ENCODE measurements at regions not wholly inside any gene's neighbourhood (a gene's known extent, or its start where the extent isn't known, plus 50 kb on each side); places are given as distances from the start of the nearest gene placed in this dataset.

DNA sequence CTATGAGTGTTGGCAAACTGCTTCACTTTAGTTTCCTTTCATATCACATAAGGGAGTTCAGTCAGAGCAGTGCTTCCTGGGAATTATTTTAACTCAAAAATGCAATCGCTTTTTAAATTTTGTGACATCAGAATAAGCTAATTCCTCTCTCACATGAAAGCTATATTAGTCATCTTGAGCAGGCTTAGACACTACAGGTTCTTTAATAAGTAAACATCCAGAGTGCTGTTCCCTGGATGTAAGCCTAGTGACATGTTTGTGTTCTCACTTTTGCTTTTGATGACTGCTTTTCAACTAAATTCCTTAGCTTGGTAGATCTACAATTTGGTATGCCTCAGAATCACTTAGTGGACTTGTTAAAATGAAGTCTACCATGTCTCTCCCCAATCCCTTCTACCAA is 252.7 kb upstream of the POU3F2 start:
- DNase-seq = no peak

DNA sequence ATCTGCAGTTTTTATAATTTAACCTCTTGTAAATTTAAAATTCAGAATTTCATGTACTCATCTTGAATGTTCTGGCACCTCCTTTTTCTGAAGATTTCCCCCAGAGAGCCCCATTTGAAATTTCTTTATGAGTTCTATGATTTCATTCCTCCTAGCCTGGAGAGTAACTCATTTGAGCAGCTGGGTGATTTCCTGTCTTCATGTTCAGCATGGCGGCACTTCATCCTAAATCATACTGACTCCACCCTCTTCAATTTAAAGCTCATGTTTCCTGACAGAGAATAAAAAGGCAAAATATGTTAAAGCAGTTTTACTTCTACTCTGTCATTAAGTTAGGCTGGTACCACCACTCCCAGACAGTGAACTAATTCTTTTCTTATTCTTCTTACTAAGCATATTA is 250.9 kb upstream of the POU3F2 start:
- DNase-seq = no peak

GRCh38 chr6:98586163-98586562 is 248.2 kb upstream of the POU3F2 start:
- DNase-seq = no peak

- no peak for DNase-seq
Observed at GRCh38 chr6:98587555-98587954, 246.8 kb upstream of the POU3F2 start.

DNA sequence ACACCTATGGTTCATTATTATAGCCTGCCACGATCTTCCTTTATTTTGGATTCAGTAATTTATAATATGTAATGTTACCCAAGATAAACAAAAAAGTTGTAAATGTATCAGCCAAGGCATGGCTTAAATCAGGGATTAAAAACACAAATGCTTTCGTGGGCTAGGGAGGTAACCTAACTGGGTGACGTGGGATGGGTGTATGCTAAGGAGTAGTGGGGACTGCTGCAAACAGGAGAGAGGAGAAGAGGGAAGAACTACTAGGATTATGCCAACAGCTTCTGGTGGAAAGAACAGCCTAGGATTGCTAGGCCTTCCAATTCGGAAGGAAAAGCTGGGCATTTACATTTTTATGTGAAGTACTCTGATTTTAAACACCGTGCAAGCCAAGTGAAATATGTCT is 244.8 kb upstream of the POU3F2 start:
- no peak for DNase-seq

DNA sequence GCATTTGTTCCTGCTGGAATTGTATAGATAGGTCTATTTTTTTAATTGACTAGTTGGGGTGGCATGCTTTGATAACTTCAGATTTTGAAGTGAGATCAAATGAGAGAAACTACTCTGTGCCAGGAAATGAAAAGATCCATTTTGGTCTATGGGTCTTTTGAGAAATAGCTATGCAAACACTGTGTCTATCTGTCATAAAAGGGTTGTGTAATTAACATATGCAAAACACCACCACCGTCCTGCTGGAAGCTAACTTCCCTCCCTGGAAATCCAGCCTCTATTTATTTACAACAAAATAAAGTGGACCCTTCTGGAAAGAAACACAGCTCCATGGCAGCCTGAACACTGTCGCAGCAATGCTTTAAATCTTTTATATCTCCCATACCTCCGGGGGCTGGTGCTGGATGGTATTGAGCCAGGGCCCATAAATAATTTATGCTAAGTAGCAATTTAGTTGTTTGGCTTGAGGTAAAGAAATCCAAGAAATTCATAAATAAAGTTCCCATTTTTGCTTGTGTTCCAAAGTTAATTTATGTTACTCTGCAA is 244.2 kb upstream of the POU3F2 start:
- DNase-seq = no peak

DNA sequence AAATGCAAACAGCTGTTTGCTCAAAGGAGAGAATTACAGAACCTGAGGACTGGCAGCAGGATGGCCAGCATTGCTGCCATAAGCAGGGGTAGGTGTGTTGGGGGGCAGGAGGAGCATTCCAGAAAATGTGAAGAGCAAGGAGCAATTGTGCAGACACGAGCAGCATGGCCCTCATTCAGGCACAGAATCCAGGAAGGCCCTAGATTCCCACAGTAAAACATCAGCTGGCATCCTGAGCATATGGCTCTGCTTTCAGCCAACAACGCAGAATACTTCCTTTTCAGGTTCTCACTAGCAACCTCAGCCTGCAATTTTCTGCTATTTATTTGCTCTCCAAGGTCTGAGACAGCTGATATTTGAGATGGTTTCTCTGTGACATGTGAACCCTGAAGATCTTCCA is 243.4 kb upstream of the POU3F2 start:
- no peak for DNase-seq

DNA sequence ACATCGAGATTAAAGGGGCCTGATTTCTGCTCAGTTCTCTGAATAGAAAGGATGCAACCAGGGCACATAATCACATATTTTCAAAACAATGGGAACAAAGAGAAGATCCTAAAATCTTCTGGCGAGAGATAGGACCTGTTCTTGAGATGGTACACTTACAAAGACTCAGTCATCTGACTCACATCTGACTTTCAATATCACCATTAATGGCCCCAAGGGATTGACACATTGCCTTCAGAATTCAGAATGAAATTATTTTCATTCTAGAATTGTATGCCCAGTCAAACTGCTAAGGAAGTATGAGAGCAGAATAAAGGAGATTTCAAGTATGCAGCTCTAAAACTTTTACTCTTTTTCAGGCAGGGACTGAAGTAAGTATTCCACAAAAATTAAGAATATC is 240.7 kb upstream of the POU3F2 start:
- DNase-seq = no peak

GRCh38 chr6:98601716-98602115 is 232.7 kb upstream of the POU3F2 start:
- no peak for DNase-seq

DNA sequence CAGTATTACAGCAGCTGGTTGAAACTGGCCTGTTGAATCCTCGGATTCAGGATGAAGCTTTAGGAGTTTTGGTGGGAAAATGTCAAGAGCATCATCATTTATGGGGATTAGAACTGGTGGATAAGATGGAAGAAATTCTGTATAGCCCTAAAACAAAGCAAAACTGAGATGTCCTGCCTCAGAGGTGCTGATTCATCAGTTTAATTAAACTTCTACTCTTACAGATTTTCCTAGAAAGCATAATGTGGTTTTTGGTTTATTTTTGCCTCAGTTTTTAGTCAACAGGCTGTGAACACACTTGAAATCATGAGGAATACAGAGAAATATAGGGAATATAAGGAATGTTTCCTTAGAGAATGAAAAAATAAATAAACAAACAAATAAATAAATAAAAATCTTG is 228.7 kb upstream of the POU3F2 start:
- no peak for DNase-seq

DNA sequence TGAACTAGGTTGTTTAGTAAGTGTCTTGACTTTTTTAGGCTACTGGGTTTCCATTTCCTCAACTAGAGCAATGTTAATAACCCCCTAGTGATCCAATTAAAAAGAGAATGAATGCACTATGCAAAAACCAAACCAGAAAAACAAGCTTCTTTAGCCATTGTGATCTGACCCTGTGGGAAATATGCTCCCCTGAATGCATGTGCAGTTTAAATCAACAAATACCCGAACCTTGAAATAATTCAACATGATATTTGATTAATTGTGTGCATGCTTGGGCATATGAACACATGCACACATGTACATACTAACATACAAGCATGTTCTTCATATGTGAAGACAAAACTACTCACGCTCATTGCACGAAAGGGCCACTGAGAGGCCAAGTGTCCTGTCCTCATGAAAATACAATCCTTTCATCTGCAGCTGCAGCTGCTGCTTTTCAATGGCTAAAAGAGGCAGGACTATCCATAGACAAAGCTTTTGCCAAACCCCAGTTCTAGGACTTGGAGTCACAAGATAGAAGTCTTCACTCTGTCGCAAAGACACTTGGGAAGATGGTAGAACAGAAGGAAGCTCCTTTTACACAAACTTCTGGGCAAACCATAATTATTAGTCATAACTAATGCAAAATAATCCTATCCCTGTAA is 207.1 kb upstream of the POU3F2 start:
- DNase-seq = no peak

GRCh38 chr6:98633886-98634285 is 200.5 kb upstream of the POU3F2 start:
- no peak for DNase-seq

DNA sequence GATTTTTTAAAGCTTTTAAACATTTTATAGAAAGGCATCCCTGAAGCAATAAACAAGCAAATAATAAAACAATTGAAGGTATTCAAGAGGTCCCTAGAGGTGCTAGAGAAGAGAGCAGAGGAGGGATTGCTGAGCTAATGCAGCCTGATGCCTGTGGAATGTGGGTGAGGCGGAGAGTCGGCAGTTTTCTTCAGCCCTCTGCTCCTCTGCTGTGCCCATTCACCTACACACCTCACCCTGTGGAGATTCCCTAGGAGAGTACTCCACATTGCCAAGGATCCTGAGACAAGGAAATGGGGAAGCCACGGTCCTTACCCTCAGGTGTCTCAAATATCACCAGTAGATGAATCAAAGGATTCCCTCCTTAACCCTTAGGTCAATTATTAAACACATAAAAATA is 199.8 kb upstream of the POU3F2 start:
- DNase-seq = no peak

DNA sequence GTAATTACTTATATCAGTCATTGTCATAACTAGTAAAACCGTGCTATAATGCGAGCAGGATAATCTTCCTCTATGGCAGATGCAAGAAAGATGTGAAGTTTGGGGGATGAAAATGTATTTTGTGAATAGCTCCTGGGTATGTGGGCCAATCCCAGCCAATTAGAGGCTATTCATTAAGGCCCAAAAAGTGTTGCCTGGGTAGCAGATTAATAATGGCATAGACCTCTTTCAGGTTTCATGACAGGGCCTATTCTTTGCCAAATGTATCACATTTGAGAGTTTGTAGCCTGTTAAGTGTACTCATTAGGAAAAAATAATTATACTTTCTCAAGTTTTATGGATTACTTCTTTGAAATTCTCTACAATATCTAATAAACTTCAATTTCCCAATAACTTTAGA is 199.2 kb upstream of the POU3F2 start:
- DNase-seq = no peak

DNA sequence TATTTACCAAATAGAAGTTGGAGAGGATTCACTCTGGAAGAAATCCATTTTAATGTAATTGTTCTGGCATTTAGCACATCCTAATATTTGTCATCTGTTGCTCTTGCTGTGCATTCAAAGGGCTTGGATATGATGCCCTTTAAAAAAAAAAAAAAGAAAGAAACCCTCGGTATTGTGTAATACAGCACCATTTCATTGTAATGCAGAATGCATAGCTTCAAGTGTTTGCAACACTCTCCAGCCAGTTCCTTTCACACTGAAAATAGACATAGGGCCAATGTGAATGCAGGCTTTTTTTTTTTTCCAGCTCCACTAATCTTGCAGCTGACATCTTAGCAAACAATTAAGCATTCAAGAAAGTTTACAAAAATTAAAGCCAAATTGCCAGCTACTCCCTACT is 197.4 kb upstream of the POU3F2 start:
- no peak for DNase-seq

DNA sequence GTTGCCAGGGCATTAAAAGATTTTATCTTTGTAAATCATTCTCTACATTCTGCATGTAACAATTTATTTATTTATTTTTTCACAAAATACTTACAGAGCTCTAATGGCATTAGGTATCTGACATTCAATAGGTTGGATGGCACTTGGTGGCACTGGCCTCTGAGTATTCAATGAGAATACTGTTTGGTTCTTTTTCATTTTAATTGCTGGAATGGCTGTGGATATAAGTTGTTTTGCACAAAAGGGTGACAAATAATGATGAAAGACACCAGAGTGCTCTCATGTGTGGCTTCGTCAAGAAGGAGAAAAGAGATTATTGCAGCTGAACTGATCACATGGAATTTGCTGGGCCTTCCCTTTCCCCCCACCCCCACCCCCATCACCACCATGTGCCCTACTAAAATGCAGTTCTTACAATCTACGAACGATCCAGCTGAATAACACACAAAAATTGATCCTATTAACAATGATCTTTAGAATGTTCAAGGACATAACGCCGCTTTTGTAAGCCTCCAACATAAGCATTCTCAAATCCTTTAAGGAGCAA is 195.2 kb upstream of the POU3F2 start:
- DNase-seq = no peak

DNA sequence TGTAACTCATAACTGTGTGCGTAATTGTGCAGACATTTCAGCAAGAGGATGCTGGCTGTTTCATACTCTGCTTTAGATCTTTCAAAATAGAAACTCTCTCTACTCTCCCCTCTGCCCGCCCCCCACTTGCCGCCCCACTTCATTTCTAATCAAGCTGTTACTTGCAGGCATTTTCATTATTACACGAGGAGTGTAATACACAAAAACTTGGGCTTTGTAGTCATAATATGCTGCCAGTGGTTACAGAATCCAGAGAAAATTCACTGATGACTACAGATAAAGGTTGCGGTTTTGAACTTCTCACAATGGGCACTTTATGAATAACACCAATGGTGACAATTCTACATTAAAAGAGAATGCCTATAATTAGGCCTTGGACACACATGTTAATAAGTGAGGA is 194.0 kb upstream of the POU3F2 start:
- DNase-seq = no peak

GRCh38 chr6:98641949-98642719 is 192.2 kb upstream of the POU3F2 start:
- no peak for DNase-seq

DNA sequence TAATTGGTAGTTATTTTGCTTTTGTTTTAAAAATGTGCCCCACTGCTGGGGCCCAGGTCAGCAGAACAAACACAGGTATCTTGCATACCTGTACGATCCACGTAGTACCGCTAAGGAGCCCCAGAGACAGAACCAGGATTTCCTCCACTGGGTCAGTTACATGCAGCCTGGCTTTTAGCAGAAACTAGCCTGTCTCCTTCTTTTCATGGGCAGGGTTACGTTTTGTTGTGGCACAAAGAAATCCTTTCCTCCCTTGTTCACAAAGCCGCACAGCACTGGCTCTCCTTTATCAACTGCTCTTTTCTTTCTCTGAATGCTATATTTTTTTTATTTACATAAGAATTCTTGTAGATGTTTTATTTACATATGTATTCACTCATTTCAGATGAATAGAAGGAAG is 190.3 kb upstream of the POU3F2 start:
- DNase-seq = no peak

GRCh38 chr6:98648211-98648914 is 186.0 kb upstream of the POU3F2 start:
- DNase-seq = no peak

DNA sequence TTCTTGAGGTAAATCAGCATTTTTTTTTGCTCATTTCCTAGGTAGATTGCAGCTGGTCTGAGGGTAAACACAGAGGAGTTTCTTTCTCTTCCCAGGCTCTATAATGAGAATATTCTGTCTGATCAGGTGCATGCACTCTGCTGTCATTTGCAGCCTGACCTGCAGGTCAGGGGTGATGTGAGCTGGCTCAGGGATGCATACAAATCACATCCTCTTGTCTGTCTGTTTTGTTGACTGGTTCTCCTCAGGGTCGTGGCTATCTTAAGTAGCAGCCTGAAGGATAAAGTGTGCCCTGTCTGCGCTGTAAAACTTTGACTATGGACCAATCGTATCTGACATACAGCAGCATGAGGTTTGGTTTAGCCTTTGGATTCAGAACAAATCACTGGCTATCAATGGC is 183.4 kb upstream of the POU3F2 start:
- no peak for DNase-seq

GRCh38 chr6:98653179-98653578 is 181.2 kb upstream of the POU3F2 start:
- DNase-seq = no peak

- DNase-seq = no peak
Observed at GRCh38 chr6:98657764-98658163, 176.6 kb upstream of the POU3F2 start.

DNA sequence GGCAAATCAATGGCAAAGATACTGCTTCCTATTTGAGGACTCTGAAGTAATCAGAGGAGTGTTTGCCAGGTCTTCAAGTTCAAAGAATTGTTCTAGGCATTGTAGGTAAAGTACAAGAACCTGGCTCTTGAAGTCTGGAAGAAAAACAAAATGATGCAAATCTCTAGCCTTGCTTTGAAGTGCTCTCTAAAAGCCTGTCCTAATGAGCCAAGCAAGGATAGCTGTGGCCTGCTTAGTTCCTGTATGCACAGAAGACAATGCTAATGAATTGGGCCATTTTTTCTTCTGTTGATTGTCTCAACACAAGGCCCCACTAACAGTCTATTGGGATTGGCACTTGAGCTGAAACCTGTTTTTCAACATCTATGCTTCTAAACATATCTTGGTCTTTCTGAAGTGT is 165.0 kb upstream of the POU3F2 start:
- DNase-seq = no peak
